NCI-H187 (cell line): ENCODE measurements at regions not wholly inside any gene's neighbourhood (a gene's known extent, or its start where the extent isn't known, plus 50 kb on each side); places are given as distances from the start of the nearest gene placed in this dataset.

Source experiments
- DNase-seq, 2 experiments: peaks; one replicate each; lab custom pipeline; 2025; lab: John Stamatoyannopoulos, UW

GRCh38 chr13:111925146-111925875 lies 141.6 kb upstream of the SOX1 start:
- DNase-seq, result no peak

- DNase-seq, result peak; percentile 38 to 45
Observed at GRCh38 chr13:111926501-111927180, 140.3 kb upstream of the SOX1 start.

- DNase-seq, result no peak
Observed at GRCh38 chr13:111927181-111927540, 139.8 kb upstream of the SOX1 start.

GRCh38 chr13:111929036-111929616 lies 137.8 kb upstream of the SOX1 start:
- no peak for DNase-seq

- no peak for DNase-seq
Observed at GRCh38 chr13:111936267-111936925, 130.6 kb upstream of the SOX1 start.

- DNase-seq, result no peak
Observed at GRCh38 chr13:111937777-111938311, 129.1 kb upstream of the SOX1 start.

- peak; percentile 34 to 48 for DNase-seq
Observed at GRCh38 chr13:111938741-111939665, 127.9 kb upstream of the SOX1 start.

- no peak for DNase-seq
Observed at GRCh38 chr13:111939666-111940278, 127.2 kb upstream of the SOX1 start.

GRCh38 chr13:111940892-111941291 lies 126.1 kb upstream of the SOX1 start:
- no peak for DNase-seq

GRCh38 chr13:111941845-111942447 lies 125.0 kb upstream of the SOX1 start:
- DNase-seq, result no peak

- no peak for DNase-seq
Observed at GRCh38 chr13:111943229-111943795, 123.6 kb upstream of the SOX1 start.

- no peak for DNase-seq
Observed at GRCh38 chr13:111944171-111944583, 122.8 kb upstream of the SOX1 start.

GRCh38 chr13:111945086-111945485 lies 121.9 kb upstream of the SOX1 start:
- no peak for DNase-seq

GRCh38 chr13:111946214-111946613 lies 120.7 kb upstream of the SOX1 start:
- DNase-seq, result no peak

GRCh38 chr13:111947026-111947810 lies 119.7 kb upstream of the SOX1 start:
- peak; percentile 55 to 59 for DNase-seq

- DNase-seq, result no peak
Observed at GRCh38 chr13:111947876-111948275, 119.1 kb upstream of the SOX1 start.

- no peak for DNase-seq
Observed at GRCh38 chr13:111948281-111948680, 118.7 kb upstream of the SOX1 start.

GRCh38 chr13:111948811-111949210 lies 118.1 kb upstream of the SOX1 start:
- DNase-seq, result no peak

GRCh38 chr13:111949311-111949710 lies 117.6 kb upstream of the SOX1 start:
- DNase-seq, result no peak
